ENCODE measurements at regions not wholly inside any gene's neighbourhood (a gene's known extent, or its start where the extent isn't known, plus 50 kb on each side); places are given as distances from the start of the nearest gene placed in this dataset.

- no peak overlapping the region for H2AFZ ChIP-seq (ENCODE audit: low read length)
- H3K9ac ChIP-seq (ENCODE audit: insufficient read depth, low read length) = no peak overlapping the region
- no peaks in the 10 kb centered on the region for H3K36me3 ChIP-seq (ENCODE audit: control insufficient read depth, insufficient read depth, low read length)
- H3K4me3 ChIP-seq (replicated peaks in 1 of 4; ENCODE audit: control extremely low read depth in 1 of 4, insufficient read depth in 1 of 4, low read depth in 3 of 4, low read length in 4 of 4) = no peak overlapping the region
- no peaks in the 10 kb centered on the region for H4K20me1 ChIP-seq (ENCODE audit: control insufficient read depth, extremely low read depth, insufficient read depth, low read length)
- H3K9me3 ChIP-seq (ENCODE audit: control insufficient read depth, insufficient read depth, low read depth, low read length) = no peaks in the 10 kb centered on the region
- H3K4me2 ChIP-seq (ENCODE audit: extremely low read depth, insufficient read depth, low read length) = no peak overlapping the region
- no peak for DNase-seq (ENCODE audit: low read depth in 2 of 2)
- H3K27ac ChIP-seq (ENCODE audit: insufficient read depth, low read length) = no peak overlapping the region
- no peaks in the 10 kb centered on the region for H3K79me2 ChIP-seq (ENCODE audit: control insufficient read depth, insufficient read depth, low read length)
- TF ChIP-seq CTCF (conservative IDR thresholded peaks at IDR 0.05 in 1 of 2, IDR thresholded peaks at IDR 0.05 in 1 of 2; ENCODE audit: low read depth in 1 of 2, low read length in 2 of 2) = no peak
- no peak for TF ChIP-seq EZH2 (IDR thresholded peaks at IDR 0.05; ENCODE audit: low read length, missing control alignments)
- no peaks in the 10 kb centered on the region for H3K27me3 ChIP-seq (ENCODE audit: control insufficient read depth, insufficient read depth, low read length)
- H3K4me1 ChIP-seq (ENCODE audit: control insufficient read depth, extremely low read depth, insufficient read depth, low read length) = no peaks in the 10 kb centered on the region
These were observed 89.9 kb downstream of the CTTN start for GRCh38 chr11:70488171-70488703.

GRCh38 chr11:70489276-70489675 lies 90.9 kb downstream of the CTTN start:
- Histone ChIP-seq H3K36me3 (ENCODE audit: control insufficient read depth, insufficient read depth, low read length) (no peaks in the 10 kb centered on the region), H3K79me2 (ENCODE audit: control insufficient read depth, insufficient read depth, low read length) (no peaks in the 10 kb centered on the region), H2AFZ (ENCODE audit: low read length) (no peak overlapping the region), H3K9ac (ENCODE audit: insufficient read depth, low read length) (no peak overlapping the region), H3K27me3 (ENCODE audit: control insufficient read depth, insufficient read depth, low read length) (no peaks in the 10 kb centered on the region), H3K4me2 (ENCODE audit: extremely low read depth, insufficient read depth, low read length) (no peak overlapping the region), H3K27ac (ENCODE audit: insufficient read depth, low read length) (no peak overlapping the region), H3K9me3 (ENCODE audit: control insufficient read depth, insufficient read depth, low read depth, low read length) (no peaks in the 10 kb centered on the region), H3K4me3 (replicated peaks in 1 of 4; ENCODE audit: control extremely low read depth in 1 of 4, insufficient read depth in 1 of 4, low read depth in 3 of 4, low read length in 4 of 4) (no peak overlapping the region), H4K20me1 (ENCODE audit: control insufficient read depth, extremely low read depth, insufficient read depth, low read length) (no peaks in the 10 kb centered on the region), H3K4me1 (ENCODE audit: control insufficient read depth, extremely low read depth, insufficient read depth, low read length) (no peaks in the 10 kb centered on the region)
- no peak for DNase-seq (ENCODE audit: low read depth in 2 of 2)
- TF ChIP-seq CTCF (conservative IDR thresholded peaks at IDR 0.05 in 1 of 2, IDR thresholded peaks at IDR 0.05 in 1 of 2; ENCODE audit: low read depth in 1 of 2, low read length in 2 of 2) (no peak), EZH2 (IDR thresholded peaks at IDR 0.05; ENCODE audit: low read length, missing control alignments) (no peak)

- Histone ChIP-seq H3K9me3 (ENCODE audit: control insufficient read depth, insufficient read depth, low read depth, low read length) (no peaks in the 10 kb centered on the region), H3K4me3 (replicated peaks in 1 of 4; ENCODE audit: control extremely low read depth in 1 of 4, insufficient read depth in 1 of 4, low read depth in 3 of 4, low read length in 4 of 4) (no peak overlapping the region), H3K4me1 (ENCODE audit: control insufficient read depth, extremely low read depth, insufficient read depth, low read length) (no peaks in the 10 kb centered on the region), H3K79me2 (ENCODE audit: control insufficient read depth, insufficient read depth, low read length) (no peaks in the 10 kb centered on the region), H2AFZ (ENCODE audit: low read length) (no peak overlapping the region), H3K9ac (ENCODE audit: insufficient read depth, low read length) (no peak overlapping the region), H3K27me3 (ENCODE audit: control insufficient read depth, insufficient read depth, low read length) (no peaks in the 10 kb centered on the region), H3K27ac (ENCODE audit: insufficient read depth, low read length) (no peak overlapping the region), H3K4me2 (ENCODE audit: extremely low read depth, insufficient read depth, low read length) (no peak overlapping the region), H4K20me1 (ENCODE audit: control insufficient read depth, extremely low read depth, insufficient read depth, low read length) (no peaks in the 10 kb centered on the region), H3K36me3 (ENCODE audit: control insufficient read depth, insufficient read depth, low read length) (no peaks in the 10 kb centered on the region)
- DNase-seq (ENCODE audit: low read depth in 2 of 2) = no peak
- TF ChIP-seq CTCF (conservative IDR thresholded peaks at IDR 0.05 in 1 of 2, IDR thresholded peaks at IDR 0.05 in 1 of 2; ENCODE audit: low read depth in 1 of 2, low read length in 2 of 2) = no peak
- TF ChIP-seq EZH2 (IDR thresholded peaks at IDR 0.05; ENCODE audit: low read length, missing control alignments) = no peak
These were observed 91.9 kb downstream of the CTTN start for GRCh38 chr11:70490208-70490607.
